ENCODE measurements at regions not wholly inside any gene's neighbourhood (a gene's known extent, or its start where the extent isn't known, plus 50 kb on each side); places are given as distances from the start of the nearest gene placed in this dataset.

DNA sequence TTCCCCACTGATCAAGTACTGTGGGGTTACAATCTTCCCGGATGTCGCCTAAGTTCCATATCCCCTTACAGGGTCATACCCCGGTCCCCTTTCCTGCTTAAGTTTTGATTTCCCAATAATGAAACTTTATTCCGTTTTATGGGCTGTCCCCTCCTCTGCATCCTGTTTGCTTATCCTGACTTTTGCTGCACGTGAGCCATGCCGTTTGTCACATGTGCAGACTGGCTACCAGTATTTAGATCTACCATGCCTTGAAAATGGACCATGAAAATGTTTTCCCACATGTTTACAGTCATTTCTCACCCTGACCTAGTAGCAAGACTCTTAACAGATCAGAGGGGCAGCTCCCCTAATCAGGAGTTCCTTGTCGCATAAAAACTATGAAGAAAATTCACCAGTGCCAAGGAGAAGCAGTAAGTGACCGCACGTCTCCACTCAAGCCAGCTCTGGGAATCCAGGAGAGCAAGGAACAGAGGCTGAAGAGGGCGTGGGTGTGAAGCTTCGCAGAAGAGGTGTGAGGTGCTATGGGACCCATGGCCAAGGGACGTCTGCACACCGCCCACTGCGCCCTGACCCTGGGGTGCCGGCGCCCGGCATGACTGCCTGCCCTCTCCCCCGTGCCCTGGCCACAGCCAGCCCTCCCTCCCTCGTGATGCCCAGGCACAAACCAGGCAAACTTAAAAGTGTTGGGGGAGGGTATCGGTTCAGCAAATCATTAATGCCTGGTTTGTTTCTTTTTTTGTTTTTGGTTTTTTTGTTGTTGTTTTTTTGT is 440.8 kb upstream of the SALL3 start:
- DNase-seq (ENCODE audit: extremely low spot score) = no peak
- ChIA-PET CTCF (no interaction called here), POLR2A (no interaction called here)
- TF ChIP-seq SUZ12 (IDR thresholded peaks at IDR 0.05) (no peak), NFRKB (IDR thresholded peaks at IDR 0.05) (no peak), FOXA1 (IDR thresholded peaks at IDR 0.05) (no peak), LEF1 (IDR thresholded peaks at IDR 0.05; ENCODE audit: borderline replicate concordance) (no peak), BHLHE40 (IDR thresholded peaks at IDR 0.05; ENCODE audit: borderline replicate concordance) (no peak), FOXM1 (IDR thresholded peaks at IDR 0.05; ENCODE audit: borderline replicate concordance) (no peak), L3MBTL2 (conservative IDR thresholded peaks at IDR 0.05) (no peak)
- TF ChIP-seq, protein P1, sequence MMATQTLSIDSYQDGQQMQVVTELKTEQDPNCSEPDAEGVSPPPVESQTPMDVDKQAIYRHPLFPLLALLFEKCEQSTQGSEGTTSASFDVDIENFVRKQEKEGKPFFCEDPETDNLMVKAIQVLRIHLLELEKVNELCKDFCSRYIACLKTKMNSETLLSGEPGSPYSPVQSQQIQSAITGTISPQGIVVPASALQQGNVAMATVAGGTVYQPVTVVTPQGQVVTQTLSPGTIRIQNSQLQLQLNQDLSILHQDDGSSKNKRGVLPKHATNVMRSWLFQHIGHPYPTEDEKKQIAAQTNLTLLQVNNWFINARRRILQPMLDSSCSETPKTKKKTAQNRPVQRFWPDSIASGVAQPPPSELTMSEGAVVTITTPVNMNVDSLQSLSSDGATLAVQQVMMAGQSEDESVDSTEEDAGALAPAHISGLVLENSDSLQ (IDR thresholded peaks at IDR 0.05) = no peak

GRCh38 chr18:78540636-78541529 is 438.7 kb upstream of the SALL3 start:
- TF ChIP-seq SP1 (IDR thresholded peaks at IDR 0.05) (no peak), CTBP1 (IDR thresholded peaks at IDR 0.05; ENCODE audit: borderline replicate concordance) (no peak), L3MBTL2 (conservative IDR thresholded peaks at IDR 0.05) (no peak), TARDBP (IDR thresholded peaks at IDR 0.05) (no peak), ZNF384 (IDR thresholded peaks at IDR 0.05) (no peak), ELF4 (IDR thresholded peaks at IDR 0.05) (no peak), BHLHE40 (IDR thresholded peaks at IDR 0.05; ENCODE audit: borderline replicate concordance) (no peak), HDGF (IDR thresholded peaks at IDR 0.05; ENCODE audit: borderline replicate concordance) (no peak)
- TF ChIP-seq, protein P1 (IDR thresholded peaks at IDR 0.05) = no peak
- DNase-seq (ENCODE audit: extremely low spot score) = no peak
- POLR2A ChIA-PET = no interaction called here
- CTCF ChIA-PET = no interaction called here

GRCh38 chr18:78542204-78542603 is 437.4 kb upstream of the SALL3 start:
- ChIA-PET CTCF (no interaction called here), POLR2A (no interaction called here)
- DNase-seq (ENCODE audit: extremely low spot score) = no peak

DNA sequence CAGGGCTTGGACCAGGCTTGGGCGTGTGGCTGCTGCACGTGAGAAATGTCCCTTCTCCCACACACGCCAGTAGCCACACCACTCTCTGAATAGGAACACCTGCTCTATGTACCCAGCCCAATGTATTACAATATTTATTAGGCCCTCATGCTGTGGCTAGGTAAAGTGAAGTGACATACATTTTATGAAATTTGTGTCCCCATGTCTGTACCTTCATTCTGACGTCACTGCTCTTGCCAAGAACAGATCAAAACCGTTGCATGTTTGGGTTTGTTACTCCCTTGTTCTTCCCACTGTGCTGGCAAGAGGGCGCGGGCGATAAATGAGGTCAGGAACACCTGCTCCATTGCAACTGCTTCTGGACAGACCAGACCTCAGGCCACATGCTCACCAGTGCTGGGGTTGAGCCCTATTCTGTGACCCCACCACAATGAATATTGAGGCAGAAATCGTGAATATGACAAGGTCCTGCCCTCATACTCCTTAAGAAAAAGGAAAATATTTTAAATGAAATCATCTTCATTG is 436.4 kb upstream of the SALL3 start:
- CTCF ChIA-PET = no interaction called here
- POLR2A ChIA-PET = no interaction called here
- TF ChIP-seq LEF1 (IDR thresholded peaks at IDR 0.05; ENCODE audit: borderline replicate concordance) (no peak), CTBP1 (IDR thresholded peaks at IDR 0.05; ENCODE audit: borderline replicate concordance) (no peak)
- DNase-seq (ENCODE audit: extremely low spot score) = no peak

More at GRCh38 chr18:78542204-78542603, 437.4 kb upstream of the SALL3 start:
- no peak for TF ChIP-seq SP1 (IDR thresholded peaks at IDR 0.05)
- no peak for TF ChIP-seq ARNT (IDR thresholded peaks at IDR 0.05)
- TF ChIP-seq, protein P1 (IDR thresholded peaks at IDR 0.05) = no peak
- TF ChIP-seq BHLHE40 (IDR thresholded peaks at IDR 0.05; ENCODE audit: borderline replicate concordance) = no peak

DNA sequence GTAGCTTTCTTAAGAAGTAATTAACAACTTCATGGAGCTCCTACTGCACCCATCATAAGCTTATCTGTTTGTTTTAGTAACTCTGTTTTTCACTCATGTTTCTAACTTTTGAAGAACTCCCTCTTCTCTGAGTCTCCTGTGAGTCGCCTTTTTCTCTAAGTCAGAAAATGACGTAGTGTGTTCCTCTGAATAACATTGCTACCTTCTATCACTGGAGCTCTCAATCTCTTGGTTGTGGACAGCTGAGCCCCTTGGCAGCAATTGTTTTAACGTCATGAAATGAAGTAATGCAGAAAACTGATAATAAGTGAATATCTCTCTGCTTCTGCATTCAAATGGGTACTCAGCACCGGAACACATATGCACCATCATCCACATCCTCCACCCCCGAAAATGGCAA is 433.3 kb upstream of the SALL3 start:
- no peak for DNase-seq (ENCODE audit: extremely low spot score)
- TF ChIP-seq, protein P1 (IDR thresholded peaks at IDR 0.05) = no peak
- TF ChIP-seq ELF4 (IDR thresholded peaks at IDR 0.05) (no peak), FOXK2 (IDR thresholded peaks at IDR 0.05) (no peak), SP1 (IDR thresholded peaks at IDR 0.05) (no peak), ARNT (IDR thresholded peaks at IDR 0.05) (no peak), TARDBP (IDR thresholded peaks at IDR 0.05) (no peak), BHLHE40 (IDR thresholded peaks at IDR 0.05; ENCODE audit: borderline replicate concordance) (no peak), L3MBTL2 (conservative IDR thresholded peaks at IDR 0.05) (no peak), HDGF (IDR thresholded peaks at IDR 0.05; ENCODE audit: borderline replicate concordance) (no peak), LEF1 (IDR thresholded peaks at IDR 0.05; ENCODE audit: borderline replicate concordance) (no peak)
- ChIA-PET POLR2A (no interaction called here), CTCF (no interaction called here)

GRCh38 chr18:78547817-78548216 is 431.8 kb upstream of the SALL3 start:
- CTCF ChIA-PET = no interaction called here

More at GRCh38 chr18:78547817-78548216, 431.8 kb upstream of the SALL3 start:
- DNase-seq (ENCODE audit: extremely low spot score) = no peak
- POLR2A ChIA-PET = no interaction called here
- TF ChIP-seq ARNT (IDR thresholded peaks at IDR 0.05) (no peak), L3MBTL2 (conservative IDR thresholded peaks at IDR 0.05) (no peak), BHLHE40 (IDR thresholded peaks at IDR 0.05; ENCODE audit: borderline replicate concordance) (no peak), CTBP1 (IDR thresholded peaks at IDR 0.05; ENCODE audit: borderline replicate concordance) (no peak), ELF4 (IDR thresholded peaks at IDR 0.05) (no peak), TARDBP (IDR thresholded peaks at IDR 0.05) (no peak), SP1 (IDR thresholded peaks at IDR 0.05) (no peak), NFRKB (IDR thresholded peaks at IDR 0.05) (no peak), FOXK2 (IDR thresholded peaks at IDR 0.05) (no peak), SUZ12 (IDR thresholded peaks at IDR 0.05) (no peak), LEF1 (IDR thresholded peaks at IDR 0.05; ENCODE audit: borderline replicate concordance) (no peak), ZNF384 (IDR thresholded peaks at IDR 0.05) (no peak), FOXA1 (IDR thresholded peaks at IDR 0.05) (no peak), HDGF (IDR thresholded peaks at IDR 0.05; ENCODE audit: borderline replicate concordance) (no peak), FOXM1 (IDR thresholded peaks at IDR 0.05; ENCODE audit: borderline replicate concordance) (no peak)
- TF ChIP-seq, protein P1 (IDR thresholded peaks at IDR 0.05) = no peak
